ENCODE measurements at regions not wholly inside any gene's neighbourhood (a gene's known extent, or its start where the extent isn't known, plus 50 kb on each side); places are given as distances from the start of the nearest gene placed in this dataset.
"Not testable (repeated sequence)": the region's sequence is repeated elsewhere in the genome, so short reads cannot be mapped to it uniquely, and the experiment has no call there.

- no peak for TF ChIP-seq POLR2A (IDR thresholded peaks at IDR 0.05)
- no peak for TF ChIP-seq CTCF (IDR thresholded peaks at IDR 0.05)
- TF ChIP-seq POLR2AphosphoS5 (IDR thresholded peaks at IDR 0.05), result no peak
Measured at GRCh38 chr11:22084564-22084963, 108.3 kb upstream of the ANO5 start.

GRCh38 chr11:22089609-22090008, 103.3 kb upstream of the ANO5 start:
- WGBS, result 87% methylated on average over 2 of the region's 2 CpGs

More at GRCh38 chr11:22084564-22084963, 108.3 kb upstream of the ANO5 start:
- Histone ChIP-seq H3K4me1 (replicated peaks) (no peaks in the 10 kb centered on the region), H3K36me3 (no peaks in the 10 kb centered on the region), H3K27me3 (replicated peaks; ENCODE audit: insufficient read depth) (no peaks in the 10 kb centered on the region), H3K27ac (no peak overlapping the region), H3K4me3 (no peak overlapping the region), H3K9me3 (no peaks in the 10 kb centered on the region)
- intact Hi-C loops (cut with DNase I), result no loop called here
- DNase-seq (ENCODE audit: low spot score), result no peak

GRCh38 chr11:22106566-22106965, 86.3 kb upstream of the ANO5 start:
- no peak for DNase-seq (ENCODE audit: low spot score)
- H3K4me3 ChIP-seq, result no peak overlapping the region
- intact Hi-C loops (cut with DNase I), result no loop called here
- WGBS, result 77% methylated on average over 2 of the region's 2 CpGs
- no peak for TF ChIP-seq CTCF (IDR thresholded peaks at IDR 0.05)
- TF ChIP-seq POLR2A (IDR thresholded peaks at IDR 0.05), result no peak
- TF ChIP-seq POLR2AphosphoS5 (IDR thresholded peaks at IDR 0.05), result no peak
- H3K4me1 ChIP-seq (replicated peaks), result no peaks in the 10 kb centered on the region
- no peaks in the 10 kb centered on the region for H3K9me3 ChIP-seq
- H3K36me3 ChIP-seq, result no peaks in the 10 kb centered on the region
- no peaks in the 10 kb centered on the region for H3K27me3 ChIP-seq (replicated peaks; ENCODE audit: insufficient read depth)
- no peak overlapping the region for H3K27ac ChIP-seq

More at GRCh38 chr11:22089609-22090008, 103.3 kb upstream of the ANO5 start:
- no peak for DNase-seq (ENCODE audit: low spot score)
- Histone ChIP-seq H3K27ac (no peak overlapping the region), H3K9me3 (no peaks in the 10 kb centered on the region), H3K27me3 (replicated peaks; ENCODE audit: insufficient read depth) (no peaks in the 10 kb centered on the region), H3K4me1 (replicated peaks) (no peaks in the 10 kb centered on the region), H3K36me3 (no peaks in the 10 kb centered on the region), H3K4me3 (no peak overlapping the region)
- TF ChIP-seq POLR2AphosphoS5 (IDR thresholded peaks at IDR 0.05), result no peak
- TF ChIP-seq POLR2A (IDR thresholded peaks at IDR 0.05), result no peak
- TF ChIP-seq CTCF (IDR thresholded peaks at IDR 0.05), result no peak
- intact Hi-C loops (cut with DNase I), result no loop called here

GRCh38 chr11:22115470-22116029, 77.3 kb upstream of the ANO5 start:
- 18% methylated on average over 3 of the region's 3 CpGs for WGBS
- intact Hi-C loops (cut with DNase I), result no loop called here
- TF ChIP-seq POLR2A (IDR thresholded peaks at IDR 0.05) (no peak), POLR2AphosphoS5 (IDR thresholded peaks at IDR 0.05) (no peak), CTCF (IDR thresholded peaks at IDR 0.05) (no peak)

GRCh38 chr11:22127981-22128380, 64.9 kb upstream of the ANO5 start:
- H3K36me3 ChIP-seq; H3K27me3 ChIP-seq (replicated peaks; ENCODE audit: insufficient read depth); DNase-seq (ENCODE audit: low spot score); H3K9me3 ChIP-seq; H3K27ac ChIP-seq; intact Hi-C loops (cut with DNase I); H3K4me3 ChIP-seq; H3K4me1 ChIP-seq (replicated peaks): not testable (repeated sequence)
- WGBS, result 85% methylated on average over 2 of the region's 2 CpGs

More at GRCh38 chr11:22115470-22116029, 77.3 kb upstream of the ANO5 start:
- Histone ChIP-seq H3K4me3 (no peak overlapping the region), H3K27me3 (replicated peaks; ENCODE audit: insufficient read depth) (no peaks in the 10 kb centered on the region), H3K4me1 (replicated peaks) (no peaks in the 10 kb centered on the region), H3K36me3 (no peaks in the 10 kb centered on the region), H3K9me3 (no peaks in the 10 kb centered on the region), H3K27ac (no peak overlapping the region)
- no peak for DNase-seq (ENCODE audit: low spot score)
